Sigmoid colon (tissue), 6 donors: ENCODE measurements at regions not wholly inside any gene's neighbourhood (a gene's known extent, or its start where the extent isn't known, plus 50 kb on each side); places are given as distances from the start of the nearest gene placed in this dataset.

Source experiments
- DNase-seq: peaks from one replicate; pipeline ENCODE4 v3.0.0-alpha.2; 2019
- H3K27ac ChIP-seq, 4 donors: fragments of 200-600 bp; sonication (generic); one replicate each; pipeline ENCODE4 v1.5.1; 2016 to 2019; ENCODE audit warnings: mild to moderate bottlenecking in 1 of 4
- H3K27me3 ChIP-seq, 3 donors: fragments of 200-600 bp; sonication (generic); one replicate each; pipeline ENCODE4 v1.5.1; 2019; ENCODE audit warnings: mild to moderate bottlenecking in 1 of 3
- H3K36me3 ChIP-seq, 4 donors: fragments of 200-600 bp; sonication (generic); one replicate each; pipeline ENCODE4 v1.5.1; 2016 to 2019
- H3K4me1 ChIP-seq, 4 donors: fragments of 200-600 bp; sonication (generic); one replicate each; pipeline ENCODE4 v1.5.1; 2017 to 2019
- H3K4me3 ChIP-seq, 4 donors: fragments of 200-600 bp; sonication (generic); one replicate each; pipeline ENCODE4 v1.5.1; 2017 to 2019; ENCODE audit warnings: mild to moderate bottlenecking in 2 of 4, moderate library complexity in 1 of 4
- H3K9me3 ChIP-seq, 4 donors: fragments of 200-600 bp in 3 of 4; sonication (generic) in 3 of 4; one replicate each; pipeline versions ENCODE4 v1.5.1 to v1.6.1; 2013 to 2019
- EP300 ChIP-seq, 4 donors: sonication (generic); formaldehyde crosslinking; IDR thresholded peaks; one replicate each; pipeline ENCODE4 v1.6.1; 2017; ENCODE audit warnings: antibody characterized with exemption in 4 of 4
- POLR2A ChIP-seq, 2 donors: fragments of 450-650 bp; IDR thresholded peaks; one replicate each; pipeline ENCODE4 v1.6.1; 2016; ENCODE audit warnings: antibody characterized with exemption in 2 of 2, mild to moderate bottlenecking in 2 of 2, moderate library complexity in 2 of 2
- POLR2AphosphoS5 ChIP-seq, 4 donors: sonication (generic); formaldehyde crosslinking; IDR thresholded peaks; one replicate each; pipeline ENCODE4 v1.6.1; 2017; ENCODE audit warnings: antibody characterized with exemption in 4 of 4
- WGBS, 2 donors: extraction: QIAGEN DNeasy Blood & Tissue Kit; methylation state at CpG; one replicate each; pipeline ENCODE4 v1.1.7; 2013; 5-methylcytosine and 5-hydroxymethylcytosine counted together
- intact Hi-C: fragments of 100-400 bp; cut with DNase I; formaldehyde crosslinking; loops from one replicate; pipeline ENCODE4 v1.15.1; 2023
- TF ChIP-seq, protein P1 (sequence below), 4 experiments: fragments of 450-650 bp in 3 of 4; fragments of 200-600 bp in 1 of 4; IDR thresholded peaks; one replicate each; pipeline ENCODE4 v1.5.1; 2016 to 2019; ENCODE audit warnings: antibody characterized with exemption in 4 of 4, mild to moderate bottlenecking in 3 of 4, moderate library complexity in 2 of 4
- donor health status: healthy with polysubstance abuse.
- donor health status: healthy.

- H3K4me3 ChIP-seq = no peak overlapping the region
- H3K27me3 ChIP-seq = peaks cover 0 to 7% (median 0%) of the 10 kb centered on the region in 3 donors
- intact Hi-C loops = no loop called here
- H3K9me3 ChIP-seq = no peaks in the 10 kb centered on the region
- H3K4me1 ChIP-seq = no peaks in the 10 kb centered on the region
- no peak overlapping the region for H3K27ac ChIP-seq
- no peaks in the 10 kb centered on the region for H3K36me3 ChIP-seq
- no peak for DNase-seq
- TF ChIP-seq POLR2A (IDR thresholded peaks at IDR 0.05) = no peak
- peak in 1 of 4 donors; percentile 33 for TF ChIP-seq POLR2AphosphoS5 (IDR thresholded peaks at IDR 0.05)
- 60 to 63% methylated on average over 4 of the region's 4 CpGs for WGBS, 2 donors
These were observed 183.4 kb upstream of the XYLT1 start for GRCh38 chr16:17654142-17654541.

DNA sequence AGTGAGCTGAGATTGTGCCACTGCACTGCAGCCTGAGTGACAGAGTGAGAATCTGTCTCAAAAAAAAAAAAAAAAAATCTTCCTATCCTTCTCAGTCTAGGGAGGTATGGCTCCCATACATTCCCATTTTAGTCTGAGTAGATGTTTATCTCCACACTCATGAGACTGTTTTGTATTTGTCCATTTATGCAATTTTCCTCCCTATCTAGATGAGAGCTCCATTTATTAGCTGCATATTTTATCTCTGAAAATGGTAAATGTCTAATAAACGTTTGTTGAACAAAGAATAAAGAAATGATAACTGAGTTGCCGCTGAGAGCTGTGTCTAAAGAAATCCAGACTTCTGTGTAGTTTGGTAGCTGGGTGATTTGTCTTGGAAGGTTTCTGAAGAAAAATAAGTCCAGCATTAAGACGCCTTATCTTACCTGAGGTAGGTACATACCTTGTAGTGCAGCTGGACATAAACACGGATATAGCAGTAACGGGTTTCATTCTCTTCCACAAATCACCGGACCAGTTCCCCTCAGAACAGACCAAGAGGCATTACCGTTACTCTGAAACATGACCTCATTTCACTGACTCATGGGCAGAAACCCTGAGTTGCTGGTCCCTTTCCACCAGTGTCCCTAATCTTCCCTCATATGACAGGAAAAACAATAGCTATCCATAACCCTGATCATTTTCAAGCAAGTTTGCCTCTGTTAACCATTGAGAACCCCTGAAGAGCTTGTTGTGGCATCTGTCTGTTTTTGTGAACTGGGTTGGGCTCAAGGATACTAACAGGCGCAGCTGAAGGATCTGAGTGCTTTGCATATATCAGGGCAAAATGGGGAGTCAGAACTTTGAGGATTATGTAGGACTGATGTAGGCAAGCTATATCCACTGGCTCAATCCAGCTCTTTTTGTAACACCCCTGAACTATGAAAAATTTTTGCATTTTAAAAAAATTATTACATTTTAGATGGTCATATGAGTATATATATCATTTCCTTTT, 177.4 kb upstream of the XYLT1 start:
- TF ChIP-seq EP300 (IDR thresholded peaks at IDR 0.05) = no peak
- TF ChIP-seq, protein P1, sequence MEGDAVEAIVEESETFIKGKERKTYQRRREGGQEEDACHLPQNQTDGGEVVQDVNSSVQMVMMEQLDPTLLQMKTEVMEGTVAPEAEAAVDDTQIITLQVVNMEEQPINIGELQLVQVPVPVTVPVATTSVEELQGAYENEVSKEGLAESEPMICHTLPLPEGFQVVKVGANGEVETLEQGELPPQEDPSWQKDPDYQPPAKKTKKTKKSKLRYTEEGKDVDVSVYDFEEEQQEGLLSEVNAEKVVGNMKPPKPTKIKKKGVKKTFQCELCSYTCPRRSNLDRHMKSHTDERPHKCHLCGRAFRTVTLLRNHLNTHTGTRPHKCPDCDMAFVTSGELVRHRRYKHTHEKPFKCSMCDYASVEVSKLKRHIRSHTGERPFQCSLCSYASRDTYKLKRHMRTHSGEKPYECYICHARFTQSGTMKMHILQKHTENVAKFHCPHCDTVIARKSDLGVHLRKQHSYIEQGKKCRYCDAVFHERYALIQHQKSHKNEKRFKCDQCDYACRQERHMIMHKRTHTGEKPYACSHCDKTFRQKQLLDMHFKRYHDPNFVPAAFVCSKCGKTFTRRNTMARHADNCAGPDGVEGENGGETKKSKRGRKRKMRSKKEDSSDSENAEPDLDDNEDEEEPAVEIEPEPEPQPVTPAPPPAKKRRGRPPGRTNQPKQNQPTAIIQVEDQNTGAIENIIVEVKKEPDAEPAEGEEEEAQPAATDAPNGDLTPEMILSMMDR (IDR thresholded peaks at IDR 0.05) = no peak
- TF ChIP-seq POLR2A (IDR thresholded peaks at IDR 0.05) = no peak
- TF ChIP-seq POLR2AphosphoS5 (IDR thresholded peaks at IDR 0.05) = no peak
- no peak overlapping the region for H3K4me3 ChIP-seq
- DNase-seq = no peak
- H3K27me3 ChIP-seq = peaks cover 0 to 7% (median 0%) of the 10 kb centered on the region in 3 donors
- intact Hi-C loops = no loop called here
- peaks cover 0 to 2% (median 1%) of the 10 kb centered on the region in 4 donors for H3K9me3 ChIP-seq
- 76 to 79% methylated on average over 8 of the region's 8 CpGs for WGBS, 2 donors
- H3K27ac ChIP-seq = no peak overlapping the region
- no peaks in the 10 kb centered on the region for H3K4me1 ChIP-seq
- H3K36me3 ChIP-seq = no peaks in the 10 kb centered on the region

GRCh38 chr16:17643935-17644334, 173.2 kb upstream of the XYLT1 start:
- H3K27me3 ChIP-seq = no peaks in the 10 kb centered on the region
- H3K4me1 ChIP-seq = no peaks in the 10 kb centered on the region
- 57 to 83% methylated on average over 2 of the region's 2 CpGs for WGBS, 2 donors
- DNase-seq = no peak
- TF ChIP-seq EP300 (IDR thresholded peaks at IDR 0.05) = no peak
- H3K9me3 ChIP-seq = peaks cover 0 to 2% (median 1%) of the 10 kb centered on the region in 4 donors
- no peak overlapping the region for H3K4me3 ChIP-seq
- no peaks in the 10 kb centered on the region for H3K36me3 ChIP-seq
- intact Hi-C loops = no loop called here
- no peak overlapping the region for H3K27ac ChIP-seq

GRCh38 chr16:17641990-17642389, 171.2 kb upstream of the XYLT1 start:
- Histone ChIP-seq H3K27ac (no peak overlapping the region), H3K27me3 (no peaks in the 10 kb centered on the region), H3K9me3 (peaks cover 0 to 2% (median 1%) of the 10 kb centered on the region in 4 donors), H3K4me1 (no peaks in the 10 kb centered on the region), H3K4me3 (no peak overlapping the region), H3K36me3 (no peaks in the 10 kb centered on the region)
- WGBS, 2 donors = 87 to 95% methylated on average over 2 of the region's 2 CpGs
- DNase-seq = no peak
- TF ChIP-seq POLR2AphosphoS5 (IDR thresholded peaks at IDR 0.05) = no peak
- TF ChIP-seq EP300 (IDR thresholded peaks at IDR 0.05) = no peak
- TF ChIP-seq, protein P1 (IDR thresholded peaks at IDR 0.05) = no peak
- TF ChIP-seq POLR2A (IDR thresholded peaks at IDR 0.05) = no peak
- intact Hi-C loops = no loop called here

- H3K36me3 ChIP-seq = no peaks in the 10 kb centered on the region
- H3K4me3 ChIP-seq = no peak overlapping the region
- no peak for DNase-seq
- intact Hi-C loops = no loop called here
- WGBS, 2 donors = 47 to 61% methylated on average over 8 of the region's 8 CpGs
- no peaks in the 10 kb centered on the region for H3K27me3 ChIP-seq
- TF ChIP-seq, protein P1 (IDR thresholded peaks at IDR 0.05) = no peak
- TF ChIP-seq POLR2A (IDR thresholded peaks at IDR 0.05) (no peak), EP300 (IDR thresholded peaks at IDR 0.05) (no peak), POLR2AphosphoS5 (IDR thresholded peaks at IDR 0.05) (no peak)
- no peaks in the 10 kb centered on the region for H3K9me3 ChIP-seq
- H3K4me1 ChIP-seq = no peaks in the 10 kb centered on the region
- no peak overlapping the region for H3K27ac ChIP-seq
These were observed 167.4 kb upstream of the XYLT1 start for GRCh38 chr16:17638134-17638533.
